Ureter (tissue), 1 donor: ENCODE measurements at regions not wholly inside any gene's neighbourhood (a gene's known extent, or its start where the extent isn't known, plus 50 kb on each side); places are given as distances from the start of the nearest gene placed in this dataset.
"Not testable (repeated sequence)": the region's sequence is repeated elsewhere in the genome, so short reads cannot be mapped to it uniquely, and the experiment has no call there.

Source experiments
- DNase-seq: peaks from one replicate; pipeline ENCODE4 v3.0.0-alpha.2; 2020; ENCODE audit warnings: low spot score
- donor health status: DM: yes; HTN: yes; CAD: no.

GRCh38 chr11:92425127-92425526 is 200.5 kb downstream of the FAT3 start:
- DNase-seq: no peak

GRCh38 chr11:92432515-92432914 is 207.9 kb downstream of the FAT3 start:
- DNase-seq: no peak

- no peak for DNase-seq
Observed at GRCh38 chr11:92436034-92436920, 211.7 kb downstream of the FAT3 start.

DNA sequence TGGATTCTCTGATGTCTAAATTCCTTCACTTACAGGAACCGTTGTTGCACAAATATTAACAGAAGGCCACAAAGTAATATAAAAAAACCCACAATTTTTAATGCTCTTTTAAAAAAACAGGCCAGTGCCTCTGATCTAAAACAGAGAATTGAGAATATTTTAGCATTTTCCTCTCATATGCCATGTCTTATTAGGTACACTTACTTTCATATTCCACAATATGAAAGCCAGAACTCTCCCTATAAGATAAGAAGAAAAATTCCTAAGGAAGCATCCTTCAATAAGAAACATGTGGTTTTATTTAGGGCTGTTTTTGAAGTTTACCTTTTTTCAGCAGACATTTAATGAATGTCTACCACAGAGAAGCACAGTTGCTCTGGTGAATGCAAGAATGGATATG is 214.5 kb downstream of the FAT3 start:
- DNase-seq: no peak

GRCh38 chr11:92440701-92441442 is 216.3 kb downstream of the FAT3 start:
- DNase-seq: no peak

DNA sequence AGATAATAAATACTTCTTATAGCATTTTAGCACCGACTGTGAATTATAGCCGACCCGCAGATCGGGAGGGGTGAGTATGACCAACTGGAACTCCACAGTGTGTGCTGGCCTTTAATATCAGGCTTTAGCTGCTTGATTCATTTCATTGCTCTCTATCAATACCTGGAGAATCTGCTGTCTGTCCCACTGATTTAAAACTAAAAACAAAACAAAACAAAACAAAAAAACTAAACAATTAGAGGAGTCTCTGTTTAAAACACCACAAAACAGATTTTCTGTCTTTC is 216.8 kb downstream of the FAT3 start:
- no peak for DNase-seq

GRCh38 chr11:92443199-92443598 is 218.6 kb downstream of the FAT3 start:
- DNase-seq: no peak

- no peak for DNase-seq
Observed at GRCh38 chr11:92447586-92447985, 223.0 kb downstream of the FAT3 start.

- DNase-seq: no peak
Observed at GRCh38 chr11:92449222-92449621, 224.6 kb downstream of the FAT3 start.

DNA sequence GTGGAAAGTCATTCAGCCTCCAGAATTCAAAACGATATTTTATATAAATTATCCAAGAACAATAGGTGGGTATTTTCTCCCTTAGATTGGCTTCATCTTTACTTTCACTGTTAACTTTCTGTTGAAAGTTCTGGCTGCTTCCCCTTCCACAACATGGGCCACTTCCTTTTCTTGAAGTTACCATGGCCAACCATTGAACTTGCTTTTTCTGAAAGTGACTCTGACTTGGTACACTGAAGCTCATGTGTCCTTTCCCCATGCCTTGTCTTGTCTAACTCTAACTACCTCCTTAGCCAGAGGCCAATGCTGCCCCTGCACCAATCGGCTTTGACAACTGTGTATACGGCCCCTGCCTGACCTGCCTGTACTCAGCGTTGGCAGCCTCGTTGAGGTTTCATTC is 225.2 kb downstream of the FAT3 start:
- no peak for DNase-seq

- DNase-seq: no peak
Observed at GRCh38 chr11:92451063-92451462, 226.4 kb downstream of the FAT3 start.

- DNase-seq: no peak
Observed at GRCh38 chr11:92453055-92453454, 228.4 kb downstream of the FAT3 start.

GRCh38 chr11:92455210-92455790 is 230.7 kb downstream of the FAT3 start:
- no peak for DNase-seq

GRCh38 chr11:92457250-92457649 is 232.6 kb downstream of the FAT3 start:
- no peak for DNase-seq

DNA sequence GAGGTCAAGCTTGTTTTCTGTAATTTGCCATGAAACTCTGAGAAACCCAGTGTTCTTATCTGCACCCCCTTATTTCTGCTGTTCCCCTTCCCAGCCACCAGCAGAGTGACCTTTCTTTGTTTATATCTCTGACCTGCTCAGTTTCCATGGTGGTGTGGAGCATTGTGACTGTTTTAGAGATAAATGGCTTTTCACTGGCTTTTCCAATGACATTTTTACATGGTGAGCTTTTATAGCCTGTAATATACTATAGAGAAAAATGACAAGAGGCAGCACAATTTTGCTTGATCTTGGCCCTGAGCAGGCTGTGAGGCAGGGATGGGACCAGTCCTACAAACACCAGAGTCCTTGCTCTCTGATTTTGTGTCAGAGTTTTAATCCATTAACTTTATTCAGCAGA is 233.9 kb downstream of the FAT3 start:
- DNase-seq: no peak

DNA sequence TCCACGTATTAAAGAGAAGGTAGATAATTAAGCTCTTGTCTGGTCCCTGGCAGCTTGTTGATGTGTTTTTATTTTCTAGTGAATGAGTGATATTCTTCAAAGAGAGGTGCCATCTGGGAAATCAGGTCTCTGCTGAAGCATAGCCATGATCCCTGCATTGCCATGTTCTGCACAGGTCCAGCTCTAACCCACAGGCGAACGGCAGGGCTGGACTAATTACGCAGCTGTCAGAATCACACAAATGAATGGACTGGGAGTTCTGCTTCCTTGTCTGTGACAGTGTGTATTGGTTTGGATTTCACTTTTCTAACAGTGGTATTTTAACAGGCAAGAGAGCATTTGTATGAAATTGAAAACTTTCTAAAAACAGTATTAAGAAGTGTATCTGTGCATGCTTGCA is 235.6 kb downstream of the FAT3 start:
- no peak for DNase-seq

DNA sequence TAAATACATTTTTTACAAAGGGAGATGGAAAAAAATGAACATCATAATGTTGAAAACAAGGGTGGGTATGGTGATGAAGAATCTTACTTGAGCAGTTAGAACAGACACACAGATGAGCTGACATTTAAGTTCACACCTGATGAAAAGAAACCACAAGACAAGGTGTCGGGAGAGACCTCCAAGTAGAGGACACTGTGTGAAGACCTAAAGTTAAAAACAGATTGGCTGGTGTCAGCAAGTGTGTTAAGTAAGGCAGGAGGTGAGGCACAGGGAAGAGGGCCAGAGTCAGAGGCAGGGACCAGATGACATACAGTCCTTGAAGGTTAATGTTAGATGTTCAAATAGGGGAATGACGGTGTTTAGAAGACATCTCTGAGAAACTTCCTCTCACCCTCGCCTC is 236.8 kb downstream of the FAT3 start:
- DNase-seq: no peak

DNA sequence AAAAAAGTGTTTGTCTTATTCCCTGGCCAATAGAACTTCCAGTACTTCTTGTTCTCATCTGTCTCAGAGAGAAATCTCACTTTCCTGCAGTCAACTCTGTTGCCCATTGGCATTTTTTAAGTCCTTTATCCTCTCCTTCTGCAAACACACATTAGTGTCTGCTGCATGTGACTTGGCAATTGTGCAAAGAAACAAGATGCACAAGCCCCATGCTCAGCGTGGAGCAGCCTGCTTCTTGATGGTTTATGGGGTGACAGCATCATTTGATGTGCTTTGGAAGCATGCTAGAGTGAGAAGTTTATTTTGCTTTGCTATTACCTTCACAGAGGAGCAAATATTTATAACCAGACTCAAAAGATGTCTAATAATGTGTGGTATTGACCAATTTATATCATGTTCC is 238.2 kb downstream of the FAT3 start:
- no peak for DNase-seq

- no peak for DNase-seq
Observed at GRCh38 chr11:92464822-92465221, 240.2 kb downstream of the FAT3 start.

DNA sequence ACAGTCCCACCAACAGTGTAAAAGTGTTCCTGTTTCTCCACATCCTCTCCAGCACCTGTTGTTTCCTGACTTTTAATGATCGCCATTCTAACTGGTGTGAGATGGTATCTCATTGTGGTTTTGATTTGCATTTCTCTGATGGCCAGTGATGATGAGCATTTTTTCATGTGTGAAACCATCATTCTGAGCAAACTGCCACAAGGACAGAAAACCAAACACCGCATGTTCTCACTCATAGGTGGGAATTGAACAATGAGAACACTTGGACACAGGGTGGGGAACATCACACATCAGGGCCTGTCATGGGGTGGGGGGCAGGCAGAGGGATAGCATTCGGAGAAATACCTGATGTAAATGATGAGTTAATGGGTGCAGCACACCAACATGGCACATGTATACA is 240.8 kb downstream of the FAT3 start:
- not testable (repeated sequence) for DNase-seq

GRCh38 chr11:92473736-92474135 is 249.1 kb downstream of the FAT3 start:
- DNase-seq: no peak

DNA sequence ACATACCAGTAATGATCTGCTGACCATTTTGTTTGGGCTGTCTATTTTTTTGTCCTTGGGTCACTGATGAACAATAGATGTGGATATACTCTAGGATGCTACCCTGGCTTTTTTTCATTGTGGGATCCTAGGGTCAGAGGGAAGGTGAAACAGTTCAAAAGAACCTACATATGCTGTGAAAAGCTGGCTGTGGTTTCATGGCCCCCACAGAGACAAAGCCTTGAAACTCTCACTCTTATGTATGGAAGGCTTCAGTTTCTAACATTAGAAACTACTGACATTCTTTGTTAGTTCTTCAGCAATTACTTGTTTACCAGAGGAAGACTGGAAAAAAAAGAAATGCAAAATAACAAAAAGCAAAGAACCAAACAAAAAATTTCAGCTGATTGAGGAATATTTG is 250.7 kb downstream of the FAT3 start:
- no peak for DNase-seq

DNA sequence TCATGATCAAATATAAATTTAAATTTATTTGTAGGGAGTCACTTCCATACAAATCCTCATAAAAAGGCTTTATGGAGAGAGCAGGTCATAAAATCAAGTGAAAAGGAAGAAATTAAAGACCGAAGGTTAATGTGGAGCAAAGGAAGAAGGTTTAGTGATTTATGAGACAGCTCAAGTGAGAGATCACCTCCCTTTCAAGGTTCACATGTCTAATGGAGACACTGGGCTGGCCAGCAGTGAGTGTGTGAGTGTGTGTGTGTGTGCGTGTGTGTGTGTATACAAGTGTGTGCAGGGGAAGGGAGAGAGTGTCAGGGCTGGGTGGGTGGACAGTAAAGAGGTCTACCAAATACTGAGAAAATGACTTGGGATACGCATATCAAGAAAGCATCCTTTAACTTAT is 251.2 kb downstream of the FAT3 start:
- DNase-seq: no peak
